NCI-H524 (cell line): ENCODE measurements at regions not wholly inside any gene's neighbourhood (a gene's known extent, or its start where the extent isn't known, plus 50 kb on each side); places are given as distances from the start of the nearest gene placed in this dataset.
A peak's percentile ranks its signal among the peaks of the same experiment; 100 is the strongest.

ENCODE experiments used
- DNase-seq, 2 experiments: peaks; one replicate each; lab custom pipeline; 2025; lab: John Stamatoyannopoulos, UW

GRCh38 chr4:137738375-137738990 is 206.2 kb upstream of the PCDH18 start:
- no peak for DNase-seq

DNA sequence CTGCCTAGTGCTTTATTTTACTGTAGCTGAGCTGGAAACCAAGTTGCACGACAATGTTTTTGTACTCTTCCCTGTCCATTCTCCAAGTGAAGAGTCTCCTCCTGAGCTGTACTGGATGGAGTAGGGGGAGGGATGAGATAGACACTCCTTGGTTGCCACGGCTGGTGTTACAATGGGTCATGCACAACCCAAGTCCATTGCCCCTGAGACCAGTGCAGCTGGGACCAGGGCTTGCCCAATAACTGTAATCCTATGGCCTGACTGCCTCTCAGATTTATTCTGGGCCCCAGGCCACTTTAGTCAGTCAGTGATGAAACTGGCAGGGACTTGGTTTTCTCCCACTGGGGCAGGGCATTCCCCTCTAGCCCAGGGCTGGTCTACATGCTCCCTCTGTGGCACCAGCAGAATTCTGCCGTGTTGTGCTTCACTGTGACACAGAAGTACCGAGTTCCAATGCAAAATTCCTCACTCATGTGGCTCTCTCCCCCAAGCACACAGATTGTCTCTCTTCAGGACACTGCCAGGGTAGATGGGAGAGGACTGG is 203.3 kb upstream of the PCDH18 start:
- no peak for DNase-seq

DNA sequence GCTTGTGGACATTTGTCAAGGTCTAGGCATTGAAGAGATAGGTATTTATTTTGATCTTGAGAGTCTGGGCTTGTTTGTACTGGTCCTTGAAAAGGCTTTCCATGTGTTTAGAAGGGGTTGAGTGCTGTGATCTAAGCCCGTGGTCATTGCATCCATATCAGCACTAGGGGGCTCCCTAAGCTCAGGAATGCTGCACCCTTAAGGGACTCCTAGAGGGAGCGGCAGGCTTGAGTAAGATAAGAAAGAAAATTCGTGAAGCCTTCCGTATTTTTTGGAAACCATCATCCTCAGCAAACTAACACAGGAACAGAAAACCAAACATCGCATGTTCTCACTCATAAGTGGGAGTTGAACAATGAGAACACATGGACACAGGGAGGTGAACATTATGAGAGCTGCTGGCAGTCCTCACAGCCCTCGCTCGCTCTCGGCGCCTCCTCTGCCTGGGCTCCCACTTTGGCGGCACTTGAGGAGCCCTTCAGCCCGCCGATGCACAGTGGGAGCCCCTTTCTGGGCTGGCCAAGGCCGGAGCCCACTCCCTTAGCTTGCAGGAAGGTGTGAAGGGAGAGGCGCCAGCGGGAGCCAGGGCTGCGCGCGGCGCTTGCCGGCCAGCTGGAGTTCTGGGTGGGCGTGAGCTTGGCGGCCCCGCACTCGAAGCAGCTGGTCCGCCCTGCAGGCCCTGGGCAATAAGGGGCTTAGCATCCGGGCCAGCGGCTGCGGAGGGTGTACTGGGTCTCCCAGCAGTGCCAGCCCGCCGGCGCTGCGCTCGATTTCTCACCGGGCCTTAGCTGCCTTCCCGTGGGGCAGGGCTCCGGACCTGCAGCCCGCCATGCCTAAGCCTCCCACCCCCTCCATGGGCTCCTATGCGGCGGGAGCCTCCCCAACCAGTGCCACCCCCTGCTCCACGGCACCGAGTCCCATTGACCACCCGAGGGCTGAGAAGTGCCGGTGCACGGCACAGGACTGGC is 201.2 kb upstream of the PCDH18 start:
- peak in 1 of 2 experiments; percentile 8 for DNase-seq

- DNase-seq: no peak
Observed at GRCh38 chr4:137722910-137723309, 190.6 kb upstream of the PCDH18 start.

- no peak for DNase-seq
Observed at GRCh38 chr4:137711502-137711901, 179.2 kb upstream of the PCDH18 start.

GRCh38 chr4:137707626-137708025 is 175.3 kb upstream of the PCDH18 start:
- DNase-seq: no peak

DNA sequence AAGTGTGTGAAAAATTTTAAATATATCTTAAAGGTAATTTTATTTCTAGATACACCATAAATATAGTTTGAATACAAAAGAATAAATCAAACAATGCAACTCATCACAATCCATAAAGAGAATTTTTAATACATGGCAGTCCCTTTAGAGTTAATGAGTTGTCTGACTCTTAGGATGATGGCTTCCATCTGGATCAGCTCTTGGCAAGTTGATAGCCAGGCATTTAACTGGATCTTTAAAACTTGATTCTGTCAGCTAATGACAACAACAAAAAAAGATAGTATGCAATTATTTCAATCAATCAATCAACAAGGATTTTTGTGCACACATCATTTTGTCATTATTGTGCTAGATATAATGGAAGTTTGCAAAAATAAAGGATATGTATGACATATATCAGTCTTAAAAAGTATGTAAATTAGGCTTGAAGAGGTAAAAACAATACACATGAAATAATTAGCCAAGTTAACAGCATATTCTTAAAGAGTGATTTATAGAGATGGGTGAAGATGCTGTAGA is 174.9 kb upstream of the PCDH18 start:
- peak in 1 of 2 experiments; percentile 0 for DNase-seq

GRCh38 chr4:137705171-137705783 is 173.0 kb upstream of the PCDH18 start:
- no peak for DNase-seq

DNA sequence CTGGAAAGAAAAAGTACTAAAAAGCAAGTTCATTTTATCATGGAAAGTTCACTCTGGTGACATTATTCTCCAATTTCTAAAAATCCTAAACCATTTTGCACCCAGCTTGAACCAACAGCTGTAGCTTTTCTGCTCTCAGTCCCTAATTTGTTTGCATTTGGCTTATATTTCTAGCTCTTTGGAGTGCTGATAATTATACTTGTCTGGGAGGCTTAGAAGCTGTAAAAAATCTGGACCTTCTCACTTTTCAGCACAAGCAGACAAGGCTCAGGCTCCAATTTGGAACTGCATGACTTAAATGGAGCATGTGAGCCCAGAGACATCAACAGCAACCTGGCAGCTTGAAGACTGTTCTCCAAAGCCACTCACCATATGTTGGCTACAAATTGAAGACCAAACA is 170.9 kb upstream of the PCDH18 start:
- peak; percentile 80 to 93 for DNase-seq

GRCh38 chr4:137702512-137702911 is 170.2 kb upstream of the PCDH18 start:
- peak in 1 of 2 experiments; percentile 10 for DNase-seq

DNA sequence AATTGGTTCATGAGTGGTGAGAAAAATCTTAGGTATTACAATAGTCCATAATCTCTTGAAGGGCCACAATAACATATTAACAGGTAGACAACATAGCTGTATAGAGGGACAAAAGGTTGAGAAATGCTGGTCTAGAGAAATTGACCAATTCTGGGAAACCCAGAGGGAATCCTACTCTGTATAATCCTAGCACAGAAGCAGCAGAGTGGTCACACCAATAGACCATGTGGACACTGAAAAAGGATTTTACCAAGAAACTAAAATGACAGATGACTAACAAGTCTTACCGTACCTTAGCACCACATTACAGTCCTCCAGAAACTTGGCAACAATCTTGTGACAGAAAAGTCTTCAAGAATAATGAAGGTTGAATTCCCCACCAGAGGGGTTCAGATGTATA is 169.1 kb upstream of the PCDH18 start:
- DNase-seq: no peak

DNA sequence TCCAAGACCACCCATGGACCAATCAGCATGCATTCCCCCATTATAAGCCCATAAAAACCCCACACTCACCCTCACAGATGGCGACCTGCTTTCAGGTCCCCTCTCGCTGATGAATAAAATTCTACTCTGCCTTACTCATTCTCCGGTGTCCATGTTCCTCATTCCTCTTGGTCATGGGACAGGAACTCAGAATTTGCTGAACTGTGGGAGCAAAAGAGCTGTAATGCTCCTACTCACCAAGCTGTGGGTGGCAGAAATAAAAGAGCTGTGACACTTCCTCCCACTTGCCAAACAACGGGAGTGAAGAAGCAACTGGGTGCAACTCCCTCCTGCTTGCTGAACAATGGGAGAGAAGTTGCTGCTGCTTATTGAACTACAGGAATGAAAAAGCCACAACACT is 168.5 kb upstream of the PCDH18 start:
- no peak for DNase-seq

- no peak for DNase-seq
Observed at GRCh38 chr4:137700072-137700471, 167.8 kb upstream of the PCDH18 start.

GRCh38 chr4:137694138-137694537 is 161.8 kb upstream of the PCDH18 start:
- DNase-seq: no peak

GRCh38 chr4:137693641-137694040 is 161.3 kb upstream of the PCDH18 start:
- no peak for DNase-seq

- peak in 1 of 2 experiments; percentile 10 for DNase-seq
Observed at GRCh38 chr4:137692205-137692604, 159.9 kb upstream of the PCDH18 start.

- no peak for DNase-seq
Observed at GRCh38 chr4:137688651-137689050, 156.4 kb upstream of the PCDH18 start.

GRCh38 chr4:137685357-137685756 is 153.1 kb upstream of the PCDH18 start:
- DNase-seq: peak in 1 of 2 experiments; percentile 75

GRCh38 chr4:137681081-137681480 is 148.8 kb upstream of the PCDH18 start:
- no peak for DNase-seq

DNA sequence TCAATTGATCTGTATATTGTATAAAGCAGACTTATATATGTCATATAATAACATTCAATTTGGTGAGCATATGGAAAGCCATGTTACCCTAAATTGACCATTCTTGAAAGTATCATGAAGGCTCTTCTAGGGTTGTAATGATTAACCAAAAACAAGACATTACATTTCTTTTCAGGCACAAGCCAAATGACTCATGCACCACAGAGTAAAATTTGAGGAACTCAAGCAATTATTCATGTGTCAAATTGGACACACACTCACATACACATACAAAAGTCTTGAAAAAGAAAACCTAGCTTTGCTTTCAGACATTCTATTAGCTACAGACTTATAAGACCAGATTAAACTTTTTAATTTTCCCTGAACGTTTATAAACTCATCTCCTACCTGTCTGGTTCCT is 146.5 kb upstream of the PCDH18 start:
- no peak for DNase-seq

DNA sequence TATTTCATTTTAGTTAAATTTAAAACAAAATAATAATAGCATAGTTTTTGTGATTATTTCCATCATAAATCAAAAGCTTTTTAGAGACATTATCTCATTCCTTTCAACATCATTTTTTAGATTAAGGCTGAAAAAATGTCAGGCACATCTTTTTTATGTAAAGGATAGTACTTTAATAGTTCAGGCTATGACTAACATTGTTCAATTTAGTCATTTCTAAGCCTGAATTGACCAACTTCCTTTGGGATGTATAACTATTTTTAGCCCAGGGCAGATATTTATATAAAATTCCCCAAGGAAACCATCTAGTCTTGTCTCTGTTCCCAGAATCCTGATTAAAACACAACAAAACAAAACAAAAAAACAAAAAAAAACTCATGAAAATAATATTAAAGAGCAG is 145.6 kb upstream of the PCDH18 start:
- DNase-seq: no peak

GRCh38 chr4:137676357-137676998 is 144.2 kb upstream of the PCDH18 start:
- DNase-seq: no peak
